CD14-positive monocyte (primary cell): ENCODE measurements at regions not wholly inside any gene's neighbourhood (a gene's known extent, or its start where the extent isn't known, plus 50 kb on each side); places are given as distances from the start of the nearest gene placed in this dataset.

Source experiments
- DNase-seq, 3 donors: peaks; one replicate each; pipeline ENCODE4 v3.0.0-alpha.2; 2011 to 2022
- H2AFZ ChIP-seq: 2 replicates; pipeline ENCODE4 v1.6.0; 2012; ENCODE audit warnings: mild to moderate bottlenecking, low read depth, low read length, inconsistent platforms; ENCODE audit not compliant: insufficient read depth, poor library complexity, severe bottlenecking
- H3K27ac ChIP-seq, 2 donors: 1 replicate in 1 of 2; 2 replicates in 1 of 2; pipeline ENCODE4 v1.5.1; 2012 to 2013; ENCODE audit warnings: low read length in 2 of 2, control low read depth in 1 of 2, inconsistent platforms in 1 of 2, low read depth in 1 of 2, mild to moderate bottlenecking in 1 of 2
- H3K27me3 ChIP-seq, 2 donors: one replicate each; pipeline versions ENCODE4 v1.6.0 to v1.6.1; 2011 to 2013; ENCODE audit warnings: low read length in 2 of 2; ENCODE audit not compliant: control insufficient read depth in 2 of 2, insufficient read depth in 2 of 2
- H3K36me3 ChIP-seq, 2 donors: replicated peaks in 1 of 2; 1 replicate in 1 of 2; 2 replicates in 1 of 2; pipeline versions ENCODE4 v1.5.1 to v1.6.1; 2012 to 2013; ENCODE audit warnings: low read length in 2 of 2, control low read depth in 1 of 2, inconsistent platforms in 1 of 2, mild to moderate bottlenecking in 1 of 2; ENCODE audit not compliant: insufficient read depth in 2 of 2, control insufficient read depth in 1 of 2
- H3K4me1 ChIP-seq, 2 donors: 1 replicate in 1 of 2; 2 replicates in 1 of 2; pipeline versions ENCODE4 v1.5.1 to v1.6.1; 2012 to 2013; ENCODE audit warnings: low read length in 2 of 2, control low read depth in 1 of 2, inconsistent platforms in 1 of 2, mild to moderate bottlenecking in 1 of 2, moderate library complexity in 1 of 2; ENCODE audit not compliant: insufficient read depth in 2 of 2, control insufficient read depth in 1 of 2
- H3K4me2 ChIP-seq: replicated peaks from 2 replicates; pipeline ENCODE3; 2012; ENCODE audit warnings: low read length, moderate library complexity, mild to moderate bottlenecking; ENCODE audit not compliant: poor library complexity, severe bottlenecking; ENCODE audit errors: extremely low read depth
- H3K4me3 ChIP-seq, 3 experiments: fragments of 200-600 bp in 1 of 3; sonication (generic) in 1 of 3; replicated peaks in 1 of 3; 1 replicate in 2 of 3; 2 replicates in 1 of 3; pipeline ENCODE4 v1.5.1; 2011 to 2013; ENCODE audit warnings: low read length in 3 of 3, mild to moderate bottlenecking in 3 of 3, control low read depth in 2 of 3, low read depth in 2 of 3, inconsistent platforms in 1 of 3, moderate library complexity in 1 of 3
- H3K79me2 ChIP-seq: 2 replicates; pipeline ENCODE4 v1.6.0; 2012; ENCODE audit warnings: mild to moderate bottlenecking, control low read depth, inconsistent platforms, low read length, moderate library complexity; ENCODE audit not compliant: insufficient read depth
- H3K9ac ChIP-seq: 2 replicates; pipeline ENCODE4 v1.6.0; 2017; ENCODE audit warnings: low read length, mild to moderate bottlenecking; ENCODE audit not compliant: insufficient read depth, poor library complexity, severe bottlenecking
- H3K9me3 ChIP-seq, 2 donors: replicated peaks in 1 of 2; 1 replicate in 1 of 2; 2 replicates in 1 of 2; pipeline versions ENCODE4 v1.5.1 to v1.6.1; 2012 to 2013; ENCODE audit warnings: low read length in 2 of 2, control low read depth in 1 of 2; ENCODE audit not compliant: control insufficient read depth in 1 of 2, insufficient read depth in 1 of 2
- H4K20me1 ChIP-seq: 2 replicates; pipeline ENCODE4 v1.6.0; 2012; ENCODE audit warnings: mild to moderate bottlenecking, low read length, control low read depth, moderate library complexity; ENCODE audit not compliant: insufficient read depth
- H3K27ac Mint-ChIP-seq, 7 donors: one replicate each; pipeline ENCODE4 v1.8.0; 2020; ENCODE audit warnings: mild to moderate bottlenecking in 7 of 7, mixed read lengths in 7 of 7, moderate library complexity in 6 of 7, inconsistent platforms in 2 of 7
- H3K27me3 Mint-ChIP-seq, 3 donors: one replicate each; pipeline ENCODE4 v1.8.0; 2021 to 2022; ENCODE audit warnings: low read depth in 3 of 3, mild to moderate bottlenecking in 3 of 3, mixed read lengths in 3 of 3, moderate library complexity in 3 of 3, inconsistent platforms in 1 of 3
- H3K36me3 Mint-ChIP-seq, 2 donors: one replicate each; pipeline ENCODE4 v1.8.0; 2020; ENCODE audit warnings: mixed read lengths in 2 of 2, inconsistent platforms in 1 of 2, mild to moderate bottlenecking in 1 of 2
- H3K4me1 Mint-ChIP-seq: one replicate; pipeline ENCODE4 v1.8.0; 2020; ENCODE audit warnings: mild to moderate bottlenecking, mixed read lengths
- H3K4me3 Mint-ChIP-seq, 2 donors: one replicate each; pipeline ENCODE4 v1.8.0; 2020; ENCODE audit warnings: mild to moderate bottlenecking in 2 of 2, mixed read lengths in 2 of 2, moderate library complexity in 1 of 2
- H3K9me3 Mint-ChIP-seq, 7 donors: one replicate each; pipeline ENCODE4 v1.8.0; 2020 to 2022; ENCODE audit warnings: mixed read lengths in 7 of 7, mild to moderate bottlenecking in 6 of 7, moderate library complexity in 6 of 7, inconsistent platforms in 2 of 7
- CTCF ChIP-seq: fragments of 200-600 bp; IDR thresholded peaks from one replicate; pipeline ENCODE4 v1.8.0; 2022; ENCODE audit warnings: antibody characterized with exemption, mild to moderate bottlenecking
- WGBS: methylation state at CpG from one replicate; pipeline ENCODE4 v1.1.5; 2013; ENCODE audit warnings: missing lambda C conversion rate; ENCODE audit not compliant: insufficient coverage; 5-methylcytosine and 5-hydroxymethylcytosine counted together
- intact Hi-C, 2 donors: fragments of 100-400 bp; cut with micrococcal nuclease; formaldehyde crosslinking; loops; one replicate each; pipeline versions ENCODE4 v1.15.0 to v1.15.1; 2023

GRCh38 chr5:88438006-88438405 is 169.4 kb upstream of the TMEM161B start:
- Histone ChIP-seq H4K20me1 (no peaks in the 10 kb centered on the region), H3K4me1 (no peaks in the 10 kb centered on the region), H3K4me2 (no peak overlapping the region), H3K4me3 (no peak overlapping the region), H3K9me3 (no peaks in the 10 kb centered on the region), H3K79me2 (no peaks in the 10 kb centered on the region), H3K27me3 (no peaks in the 10 kb centered on the region), H3K27ac (no peak overlapping the region), H3K36me3 (no peaks in the 10 kb centered on the region), H3K9ac (no peak overlapping the region), H2AFZ (no peak overlapping the region)
- Mint-ChIP-seq H3K4me3 (no peak overlapping the region), H3K27ac (no peak overlapping the region), H3K36me3 (no peaks in the 10 kb centered on the region), H3K9me3 (peaks cover 0 to 8% (median 2%) of the 10 kb centered on the region in 7 donors), H3K4me1 (no peaks in the 10 kb centered on the region), H3K27me3 (no peaks in the 10 kb centered on the region)
- intact Hi-C loops: no loop called here
- 100% methylated on average over 1 of the region's 1 CpG for WGBS
- TF ChIP-seq CTCF: no peak
- DNase-seq: no peak

GRCh38 chr5:88436290-88436689 is 167.6 kb upstream of the TMEM161B start:
- Mint-ChIP-seq H3K27ac (no peak overlapping the region), H3K36me3 (no peaks in the 10 kb centered on the region), H3K4me1 (no peaks in the 10 kb centered on the region), H3K9me3 (peaks cover 0 to 10% (median 5%) of the 10 kb centered on the region in 7 donors), H3K4me3 (no peak overlapping the region), H3K27me3 (no peaks in the 10 kb centered on the region)
- no peak for DNase-seq
- TF ChIP-seq CTCF: no peak
- Histone ChIP-seq H2AFZ (no peak overlapping the region), H3K4me3 (no peak overlapping the region), H3K79me2 (no peaks in the 10 kb centered on the region), H3K4me1 (no peaks in the 10 kb centered on the region), H3K9ac (no peak overlapping the region), H4K20me1 (no peaks in the 10 kb centered on the region), H3K27ac (no peak overlapping the region), H3K36me3 (no peaks in the 10 kb centered on the region), H3K27me3 (no peaks in the 10 kb centered on the region), H3K4me2 (no peak overlapping the region), H3K9me3 (no peaks in the 10 kb centered on the region)
- WGBS: 100% methylated on average over 1 of the region's 2 CpGs
- intact Hi-C loops: no loop called here
